ENCODE measurements at regions not wholly inside any gene's neighbourhood (a gene's known extent, or its start where the extent isn't known, plus 50 kb on each side); places are given as distances from the start of the nearest gene placed in this dataset.

GRCh38 chr5:103371046-103371607, 112.6 kb downstream of the MACIR start:
- DNase-seq (ENCODE audit: low read depth): no peak
- H3K4me3 ChIP-seq (ENCODE audit: control insufficient read depth, low read depth, low read length): no peak overlapping the region
- no peak for TF ChIP-seq CTCF (conservative IDR thresholded peaks at IDR 0.05; ENCODE audit: control insufficient read depth, insufficient read depth, low read depth, low read length)

- no peak for DNase-seq (ENCODE audit: low read depth)
- no peak for TF ChIP-seq CTCF (conservative IDR thresholded peaks at IDR 0.05; ENCODE audit: control insufficient read depth, insufficient read depth, low read depth, low read length)
- no peak overlapping the region for H3K4me3 ChIP-seq (ENCODE audit: control insufficient read depth, low read depth, low read length)
Measured at GRCh38 chr5:103369125-103370120, 110.9 kb downstream of the MACIR start.

- no peak for DNase-seq (ENCODE audit: low read depth)
- TF ChIP-seq CTCF (conservative IDR thresholded peaks at IDR 0.05; ENCODE audit: control insufficient read depth, insufficient read depth, low read depth, low read length): no peak
Measured at GRCh38 chr5:103367702-103368101, 109.1 kb downstream of the MACIR start.

GRCh38 chr5:103366918-103367549, 108.5 kb downstream of the MACIR start:
- H3K4me3 ChIP-seq (ENCODE audit: control insufficient read depth, low read depth, low read length): no peak overlapping the region
- DNase-seq (ENCODE audit: low read depth): no peak
- TF ChIP-seq CTCF (conservative IDR thresholded peaks at IDR 0.05; ENCODE audit: control insufficient read depth, insufficient read depth, low read depth, low read length): no peak

More at GRCh38 chr5:103367702-103368101, 109.1 kb downstream of the MACIR start:
- no peak overlapping the region for H3K4me3 ChIP-seq (ENCODE audit: control insufficient read depth, low read depth, low read length)

- DNase-seq (ENCODE audit: low read depth): peak; percentile 38
- no peak overlapping the region for H3K4me3 ChIP-seq (ENCODE audit: control insufficient read depth, low read depth, low read length)
- no peak for TF ChIP-seq CTCF (conservative IDR thresholded peaks at IDR 0.05; ENCODE audit: control insufficient read depth, insufficient read depth, low read depth, low read length)
Measured at GRCh38 chr5:103364074-103364473, 105.5 kb downstream of the MACIR start.

GRCh38 chr5:103362211-103362610, 103.6 kb downstream of the MACIR start:
- H3K4me3 ChIP-seq (ENCODE audit: control insufficient read depth, low read depth, low read length): no peak overlapping the region
- no peak for TF ChIP-seq CTCF (conservative IDR thresholded peaks at IDR 0.05; ENCODE audit: control insufficient read depth, insufficient read depth, low read depth, low read length)
- peak; percentile 74 for DNase-seq (ENCODE audit: low read depth)

Measured in fibroblast of mammary gland (primary cell).